Chondrocyte (in vitro differentiated cells): ENCODE measurements at regions not wholly inside any gene's neighbourhood (a gene's known extent, or its start where the extent isn't known, plus 50 kb on each side); places are given as distances from the start of the nearest gene placed in this dataset.

Experiments used
- DNase-seq: peaks from one replicate; pipeline ENCODE4 v3.0.0; 2021; ENCODE audit warnings: mixed read lengths, low spot score
- H3K27ac Mint-ChIP-seq: one replicate; pipeline ENCODE4 v1.8.0; 2021; ENCODE audit warnings: mild to moderate bottlenecking, moderate library complexity, mixed read lengths; ENCODE audit not compliant: unreplicated experiment
- H3K27me3 Mint-ChIP-seq: 2 replicates; pipeline ENCODE4 v1.8.0; 2021; ENCODE audit warnings: low read depth, mixed read lengths
- H3K36me3 Mint-ChIP-seq: 2 replicates; pipeline ENCODE4 v1.8.0; 2021; ENCODE audit warnings: low read depth, mixed read lengths
- H3K4me1 Mint-ChIP-seq: 2 replicates; pipeline ENCODE4 v1.8.0; 2021; ENCODE audit warnings: low read depth, mild to moderate bottlenecking, mixed read lengths
- H3K4me3 Mint-ChIP-seq: one replicate; pipeline ENCODE4 v1.8.0; 2021; ENCODE audit warnings: mild to moderate bottlenecking, moderate library complexity, mixed read lengths; ENCODE audit not compliant: unreplicated experiment
- H3K9me3 Mint-ChIP-seq: 2 replicates; pipeline ENCODE4 v1.8.0; 2021; ENCODE audit warnings: low read depth, mixed read lengths
- TF ChIP-seq, protein P1 (sequence below): fragments of 200-600 bp; sonication (generic); IDR thresholded peaks from 2 replicates; pipeline ENCODE4 v1.5.0; 2021; ENCODE audit warnings: antibody characterized with exemption, mild to moderate bottlenecking, moderate library complexity

DNA sequence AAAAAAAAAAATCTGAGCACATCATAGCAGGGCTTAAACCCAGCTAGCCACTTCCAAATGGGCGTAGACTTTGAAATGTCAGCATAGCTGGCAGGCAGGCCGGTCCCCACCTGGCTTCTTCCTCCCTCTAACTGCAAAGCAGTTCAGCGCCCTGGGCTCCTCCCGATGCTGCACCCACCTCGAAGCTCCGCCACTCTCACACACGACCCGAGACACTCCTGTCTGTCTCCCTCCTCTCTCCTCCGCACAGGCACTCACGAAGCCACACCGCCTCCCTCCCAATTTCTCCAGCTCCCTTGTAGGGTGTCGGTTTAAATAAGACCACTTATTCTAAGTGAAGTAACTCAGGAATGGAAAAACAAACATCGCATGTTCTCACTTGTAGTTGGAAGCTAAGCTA is 301.3 kb downstream of the NPHP4 start:
- no peak overlapping the region for H3K27ac Mint-ChIP-seq
- H3K9me3 Mint-ChIP-seq = peaks cover 10% of the 10 kb centered on the region
- no peaks in the 10 kb centered on the region for H3K36me3 Mint-ChIP-seq
- DNase-seq = peak; percentile 87
- TF ChIP-seq, protein P1, sequence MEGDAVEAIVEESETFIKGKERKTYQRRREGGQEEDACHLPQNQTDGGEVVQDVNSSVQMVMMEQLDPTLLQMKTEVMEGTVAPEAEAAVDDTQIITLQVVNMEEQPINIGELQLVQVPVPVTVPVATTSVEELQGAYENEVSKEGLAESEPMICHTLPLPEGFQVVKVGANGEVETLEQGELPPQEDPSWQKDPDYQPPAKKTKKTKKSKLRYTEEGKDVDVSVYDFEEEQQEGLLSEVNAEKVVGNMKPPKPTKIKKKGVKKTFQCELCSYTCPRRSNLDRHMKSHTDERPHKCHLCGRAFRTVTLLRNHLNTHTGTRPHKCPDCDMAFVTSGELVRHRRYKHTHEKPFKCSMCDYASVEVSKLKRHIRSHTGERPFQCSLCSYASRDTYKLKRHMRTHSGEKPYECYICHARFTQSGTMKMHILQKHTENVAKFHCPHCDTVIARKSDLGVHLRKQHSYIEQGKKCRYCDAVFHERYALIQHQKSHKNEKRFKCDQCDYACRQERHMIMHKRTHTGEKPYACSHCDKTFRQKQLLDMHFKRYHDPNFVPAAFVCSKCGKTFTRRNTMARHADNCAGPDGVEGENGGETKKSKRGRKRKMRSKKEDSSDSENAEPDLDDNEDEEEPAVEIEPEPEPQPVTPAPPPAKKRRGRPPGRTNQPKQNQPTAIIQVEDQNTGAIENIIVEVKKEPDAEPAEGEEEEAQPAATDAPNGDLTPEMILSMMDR = no peak
- H3K27me3 Mint-ChIP-seq = peaks cover 3% of the 10 kb centered on the region
- H3K4me3 Mint-ChIP-seq = no peak overlapping the region
- no peaks in the 10 kb centered on the region for H3K4me1 Mint-ChIP-seq

DNA sequence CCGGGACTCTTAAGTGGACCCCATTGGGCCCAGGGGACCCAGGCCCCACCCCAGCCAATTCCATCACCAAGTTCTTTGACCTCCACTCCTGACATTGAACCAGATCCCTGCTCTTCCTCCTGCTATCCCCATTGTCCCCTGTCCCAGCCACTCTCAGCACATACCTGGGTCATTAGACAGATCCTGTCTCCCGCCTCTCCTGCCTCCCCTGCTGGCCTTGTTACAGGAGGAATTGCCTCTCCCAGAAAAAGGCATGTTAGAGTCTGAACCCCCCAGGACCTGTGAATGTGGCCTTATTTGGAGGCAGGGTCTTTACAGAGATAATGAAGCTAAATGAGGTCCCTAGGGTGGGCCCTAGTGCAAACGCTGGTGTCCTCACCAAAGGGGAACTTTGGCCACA is 301.9 kb downstream of the NPHP4 start:
- Mint-ChIP-seq H3K4me3 (no peak overlapping the region), H3K27ac (no peak overlapping the region), H3K36me3 (no peaks in the 10 kb centered on the region), H3K4me1 (no peaks in the 10 kb centered on the region), H3K9me3 (peaks cover 11% of the 10 kb centered on the region), H3K27me3 (peaks cover 3% of the 10 kb centered on the region)
- TF ChIP-seq, protein P1 = no peak
- no peak for DNase-seq

DNA sequence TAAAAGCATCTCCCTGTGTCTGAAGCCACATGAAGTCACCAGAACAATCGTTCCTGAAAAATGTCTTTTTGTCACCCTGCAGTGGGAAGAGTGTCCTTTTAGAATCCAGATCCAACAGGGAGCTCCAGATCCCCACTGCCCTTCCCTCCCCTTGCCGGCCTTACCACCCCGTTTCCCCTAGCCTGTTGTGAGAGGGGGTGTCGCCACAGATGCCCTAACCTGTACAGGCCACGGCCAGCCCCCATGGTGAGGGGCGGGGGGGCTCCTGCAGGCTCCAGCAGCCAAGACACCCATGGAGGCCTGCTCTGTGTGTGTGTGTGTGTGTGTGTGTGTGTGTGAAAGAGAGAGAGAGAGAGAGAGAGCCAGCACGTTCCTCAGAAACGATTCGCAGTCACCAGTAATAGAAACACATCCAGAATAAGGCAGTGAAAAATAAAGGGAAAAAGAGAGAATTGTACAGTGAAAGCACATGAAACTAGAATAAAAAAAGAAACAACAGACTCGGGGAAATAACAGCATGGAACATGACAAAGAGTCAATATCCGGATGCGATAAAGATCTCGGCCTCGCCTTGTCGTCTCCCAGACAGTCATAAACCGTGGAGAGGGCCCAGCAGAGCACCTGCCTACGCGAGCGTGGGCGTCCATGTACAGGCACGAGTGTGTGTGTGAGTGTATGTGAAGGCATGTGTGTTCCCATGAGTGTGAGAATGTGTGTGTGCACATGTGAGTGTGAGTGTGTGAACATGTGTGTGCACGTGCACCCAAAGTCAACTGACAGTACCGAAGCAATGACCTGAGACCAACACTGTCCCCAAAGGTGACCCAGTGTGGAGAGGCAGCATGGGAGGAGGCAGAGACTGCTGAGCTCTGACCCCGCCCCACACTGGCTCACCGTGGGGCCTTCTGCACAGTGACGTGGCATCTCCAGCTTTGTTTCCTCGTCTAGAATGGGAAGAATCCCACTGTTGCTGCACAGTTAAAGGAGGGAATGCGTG is 303.8 kb downstream of the NPHP4 start:
- no peak for DNase-seq
- Mint-ChIP-seq H3K27me3 (peaks cover 3% of the 10 kb centered on the region), H3K4me1 (no peaks in the 10 kb centered on the region), H3K36me3 (no peaks in the 10 kb centered on the region), H3K4me3 (no peak overlapping the region), H3K9me3 (peaks cover 11% of the 10 kb centered on the region), H3K27ac (no peak overlapping the region)
- TF ChIP-seq, protein P1 = no peak

DNA sequence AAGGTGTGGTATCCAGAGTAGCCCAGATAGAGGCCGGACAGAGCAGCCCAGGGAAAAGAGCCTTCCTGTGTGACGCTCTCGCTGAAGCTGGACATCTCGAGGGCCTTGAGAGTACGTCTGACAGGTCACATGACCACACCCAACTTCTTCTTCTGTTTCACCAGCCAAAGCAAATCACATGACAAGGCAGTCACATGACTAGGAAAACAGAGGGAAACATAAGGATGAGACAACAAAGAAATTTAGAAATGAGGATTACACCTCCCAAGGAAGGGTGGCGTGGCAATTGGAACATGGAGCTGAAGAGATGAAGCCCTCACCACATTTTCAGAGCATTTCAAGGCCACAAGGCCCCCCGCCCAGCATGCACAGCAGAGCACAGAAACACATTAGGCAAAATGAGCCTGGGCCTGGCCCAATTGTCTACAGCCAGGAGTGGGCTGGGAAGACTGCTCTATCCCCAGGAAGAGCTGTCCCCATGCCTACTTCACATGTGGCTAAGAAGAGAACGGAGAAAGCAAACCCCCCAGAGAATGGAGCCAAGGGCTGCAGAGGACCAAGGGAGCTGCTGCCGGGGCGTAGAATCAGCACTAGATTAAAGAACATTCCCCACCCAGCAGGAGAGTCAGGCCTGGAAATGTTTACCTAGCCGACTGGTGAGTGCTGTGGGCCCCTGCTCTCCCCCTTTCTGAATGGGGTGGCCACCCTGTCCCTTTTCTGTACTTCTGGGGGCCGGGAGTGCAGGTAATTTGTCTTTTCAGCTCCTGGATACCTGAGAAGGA is 305.1 kb downstream of the NPHP4 start:
- peaks cover 3% of the 10 kb centered on the region for H3K27me3 Mint-ChIP-seq
- no peak overlapping the region for H3K4me3 Mint-ChIP-seq
- H3K9me3 Mint-ChIP-seq = peaks cover 11% of the 10 kb centered on the region
- TF ChIP-seq, protein P1 = no peak
- no peaks in the 10 kb centered on the region for H3K36me3 Mint-ChIP-seq
- H3K4me1 Mint-ChIP-seq = no peaks in the 10 kb centered on the region
- no peak overlapping the region for H3K27ac Mint-ChIP-seq
- DNase-seq = no peak

DNA sequence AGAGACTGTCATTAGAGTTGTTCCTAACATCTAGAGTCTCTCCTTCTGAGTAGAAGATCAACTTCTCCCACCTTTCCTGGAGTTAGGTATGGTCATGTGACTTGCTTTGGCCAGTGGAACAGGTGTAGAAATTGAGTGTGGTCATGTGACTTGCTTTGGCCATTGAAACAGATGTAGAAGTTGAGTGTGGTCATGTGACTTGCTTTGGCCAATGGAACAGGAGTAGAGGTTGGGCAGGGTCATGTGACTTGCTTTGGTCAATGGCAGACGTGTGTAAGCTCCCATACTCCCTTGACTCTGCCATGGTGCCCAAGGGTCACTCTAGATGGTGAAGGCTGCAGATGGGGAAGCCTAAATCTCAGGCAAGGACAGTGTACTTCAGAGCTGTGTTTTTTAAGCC is 306.0 kb downstream of the NPHP4 start:
- TF ChIP-seq, protein P1 = no peak
- H3K36me3 Mint-ChIP-seq = no peaks in the 10 kb centered on the region
- no peak overlapping the region for H3K27ac Mint-ChIP-seq
- H3K9me3 Mint-ChIP-seq = peaks cover 11% of the 10 kb centered on the region
- H3K27me3 Mint-ChIP-seq = peaks cover 3% of the 10 kb centered on the region
- H3K4me3 Mint-ChIP-seq = no peak overlapping the region
- H3K4me1 Mint-ChIP-seq = no peaks in the 10 kb centered on the region
- DNase-seq = no peak
